Liver (tissue), 8 donors: ENCODE measurements at regions not wholly inside any gene's neighbourhood (a gene's known extent, or its start where the extent isn't known, plus 50 kb on each side); places are given as distances from the start of the nearest gene placed in this dataset.

Experiments
- DNase-seq: peaks from one replicate; pipeline ENCODE4 v3.0.0-alpha.2; 2017; ENCODE audit warnings: low spot score
- H3K27ac ChIP-seq, 2 donors: one replicate each; pipeline ENCODE4 v1.7.0; 2013; ENCODE audit warnings: inconsistent platforms in 2 of 2, low read length in 2 of 2, control low read depth in 1 of 2, low read depth in 1 of 2, mild to moderate bottlenecking in 1 of 2
- H3K27me3 ChIP-seq, 4 donors: one replicate each; pipeline versions ENCODE4 v1.6.1 to v1.7.0; 2013; ENCODE audit warnings: low read length in 3 of 4, inconsistent platforms in 1 of 4, mild to moderate bottlenecking in 1 of 4, moderate library complexity in 1 of 4; ENCODE audit not compliant: control insufficient read depth in 4 of 4, insufficient read depth in 4 of 4
- H3K36me3 ChIP-seq, 4 donors: one replicate each; pipeline versions ENCODE4 v1.6.1 to v1.7.0; 2013; ENCODE audit warnings: low read length in 3 of 4, mild to moderate bottlenecking in 3 of 4, low read depth in 1 of 4, moderate library complexity in 1 of 4; ENCODE audit not compliant: control insufficient read depth in 4 of 4, insufficient read depth in 3 of 4
- H3K4me1 ChIP-seq, 4 donors: one replicate each; pipeline versions ENCODE4 v1.6.1 to v1.7.0; 2013; ENCODE audit warnings: low read length in 3 of 4, mild to moderate bottlenecking in 3 of 4, moderate library complexity in 1 of 4; ENCODE audit not compliant: control insufficient read depth in 4 of 4, insufficient read depth in 4 of 4
- H3K4me3 ChIP-seq, 3 donors: one replicate each; pipeline versions ENCODE4 v1.6.1 to v1.7.0; 2013; ENCODE audit warnings: low read length in 3 of 3, control low read depth in 1 of 3, low read depth in 1 of 3, mild to moderate bottlenecking in 1 of 3
- H3K9ac ChIP-seq, 2 donors: one replicate each; pipeline ENCODE4 v1.7.0; 2013; ENCODE audit warnings: low read length in 2 of 2, mild to moderate bottlenecking in 2 of 2, moderate library complexity in 2 of 2, control low read depth in 1 of 2, low read depth in 1 of 2
- H3K9me3 ChIP-seq, 4 donors: one replicate each; pipeline versions ENCODE4 v1.6.1 to v1.7.0; 2013; ENCODE audit warnings: low read length in 3 of 4; ENCODE audit not compliant: control insufficient read depth in 4 of 4
- ATF3 ChIP-seq: IDR thresholded peaks from 2 replicates; pipeline ENCODE4 v1.6.1; 2016; ENCODE audit warnings: antibody characterized with exemption
- CTCF ChIP-seq: fragments of 150-350 bp; IDR thresholded peaks from 2 replicates; pipeline ENCODE4 v1.5.1; 2017; ENCODE audit warnings: improper control_type of control experiment, low read depth, low read length; ENCODE audit not compliant: missing input control
- EGR1 ChIP-seq, 2 donors: IDR thresholded peaks; 2 replicates each; pipeline ENCODE4 v1.6.1; 2016 to 2018; ENCODE audit warnings: antibody characterized with exemption in 2 of 2, low read depth in 2 of 2
- FOXA1 ChIP-seq: IDR thresholded peaks from 2 replicates; pipeline ENCODE4 v1.6.1; 2016; ENCODE audit warnings: antibody characterized with exemption
- FOXA2 ChIP-seq: IDR thresholded peaks from 2 replicates; pipeline ENCODE4 v1.6.1; 2016; ENCODE audit warnings: antibody characterized with exemption
- GABPA ChIP-seq, 2 donors: IDR thresholded peaks in 1 of 2; conservative IDR thresholded peaks in 1 of 2; 2 replicates each; pipeline ENCODE4 v1.6.1; 2016; ENCODE audit warnings: antibody characterized with exemption in 2 of 2, mild to moderate bottlenecking in 1 of 2, moderate library complexity in 1 of 2
- HNF4A ChIP-seq, 2 donors: conservative IDR thresholded peaks; 2 replicates each; pipeline ENCODE4 v1.6.1; 2016; ENCODE audit warnings: antibody characterized with exemption in 2 of 2, mild to moderate bottlenecking in 2 of 2
- HNF4G ChIP-seq: IDR thresholded peaks from 2 replicates; pipeline ENCODE4 v1.6.1; 2016; ENCODE audit warnings: antibody characterized with exemption
- JUND ChIP-seq, 2 donors: IDR thresholded peaks; 2 replicates each; pipeline ENCODE4 v1.6.1; 2016; ENCODE audit warnings: antibody characterized with exemption in 2 of 2
- MAX ChIP-seq: IDR thresholded peaks from 2 replicates; pipeline ENCODE4 v1.6.1; 2016; ENCODE audit warnings: antibody characterized with exemption
- NR2F2 ChIP-seq: IDR thresholded peaks from 2 replicates; pipeline ENCODE4 v1.6.1; 2016; ENCODE audit warnings: antibody characterized with exemption
- RAD21 ChIP-seq, 2 donors: IDR thresholded peaks; 2 replicates each; pipeline ENCODE4 v1.6.1; 2016; ENCODE audit warnings: antibody characterized with exemption in 2 of 2, mild to moderate bottlenecking in 2 of 2
- REST ChIP-seq: IDR thresholded peaks from 2 replicates; pipeline ENCODE4 v1.6.1; 2016; ENCODE audit warnings: antibody characterized with exemption, mild to moderate bottlenecking
- RXRA ChIP-seq, 2 donors: IDR thresholded peaks; 2 replicates each; pipeline ENCODE4 v1.6.1; 2017 to 2018; ENCODE audit warnings: antibody characterized with exemption in 2 of 2, mild to moderate bottlenecking in 1 of 2
- SP1 ChIP-seq: IDR thresholded peaks from 2 replicates; pipeline ENCODE4 v1.6.1; 2018; ENCODE audit warnings: antibody characterized with exemption, mild to moderate bottlenecking
- TAF1 ChIP-seq: conservative IDR thresholded peaks from 2 replicates; pipeline ENCODE4 v1.6.1; 2016; ENCODE audit warnings: antibody characterized with exemption, mild to moderate bottlenecking
- YY1 ChIP-seq: IDR thresholded peaks from 2 replicates; pipeline ENCODE4 v1.6.1; 2016; ENCODE audit warnings: antibody characterized with exemption, mild to moderate bottlenecking
- ZBTB33 ChIP-seq: IDR thresholded peaks from 2 replicates; pipeline ENCODE4 v1.6.1; 2016; ENCODE audit warnings: antibody characterized with exemption
- WGBS: extraction: QIAGEN DNeasy Blood & Tissue Kit; methylation state at CpG from one replicate; pipeline ENCODE4 v1.1.7; 2013; 5-methylcytosine and 5-hydroxymethylcytosine counted together
- donor health status: healthy.
- donor health status: healthy.
- donor health status: healthy.
- donor health status: healthy.
- donor health status: healthy.

- Histone ChIP-seq H3K9me3 (no peaks in the 10 kb centered on the region), H3K4me3 (no peak overlapping the region), H3K27ac (no peak overlapping the region), H3K9ac (no peak overlapping the region), H3K27me3 (peaks cover 0 to 6% (median 3%) of the 10 kb centered on the region in 4 donors), H3K36me3 (no peaks in the 10 kb centered on the region), H3K4me1 (no peaks in the 10 kb centered on the region)
- no peak for TF ChIP-seq SP1
- 75% methylated on average over 3 of the region's 3 CpGs for WGBS
- no peak for DNase-seq
These were observed 312.9 kb upstream of the PODXL start for GRCh38 chr7:131869169-131869844.

GRCh38 chr7:131867461-131867860 is 311.0 kb upstream of the PODXL start:
- no peaks in the 10 kb centered on the region for H3K9me3 ChIP-seq
- peaks cover 0 to 6% (median 3%) of the 10 kb centered on the region in 4 donors for H3K27me3 ChIP-seq
- no peaks in the 10 kb centered on the region for H3K4me1 ChIP-seq
- H3K27ac ChIP-seq = no peak overlapping the region
- DNase-seq = no peak
- WGBS = 47% methylated on average over 4 of the region's 4 CpGs
- TF ChIP-seq ATF3 (no peak), NR2F2 (no peak), YY1 (no peak), TAF1 (no peak), RXRA (IDR thresholded peaks at IDR 0.05) (no peak), MAX (no peak), HNF4A (conservative IDR thresholded peaks at IDR 0.05) (no peak), HNF4G (no peak), CTCF (no peak), FOXA1 (no peak), SP1 (no peak), FOXA2 (no peak), RAD21 (IDR thresholded peaks at IDR 0.05) (no peak), JUND (IDR thresholded peaks at IDR 0.05) (no peak), EGR1 (IDR thresholded peaks at IDR 0.05; ENCODE audit: low read depth in 2 of 2) (no peak), GABPA (IDR thresholded peaks at IDR 0.05 in 1 of 2, conservative IDR thresholded peaks at IDR 0.05 in 1 of 2) (no peak), REST (no peak), ZBTB33 (no peak)
- H3K4me3 ChIP-seq = no peak overlapping the region
- no peaks in the 10 kb centered on the region for H3K36me3 ChIP-seq
- H3K9ac ChIP-seq = no peak overlapping the region
